Natural killer cell (primary cell): ENCODE measurements at regions not wholly inside any gene's neighbourhood (a gene's known extent, or its start where the extent isn't known, plus 50 kb on each side); places are given as distances from the start of the nearest gene placed in this dataset.

Experiments used
- ATAC-seq, 3 donors: fragments of 150-1000 bp in 2 of 3; fragments of 200-7000 bp in 1 of 3; cut with Tn5 transposase; 1 replicate in 1 of 3; 2 replicates in 2 of 3; pipeline ENCODE4 v1.10.0; 2021; ENCODE audit warnings: mild to moderate bottlenecking in 2 of 3, moderate library complexity in 2 of 3
- DNase-seq, 2 donors: peaks; one replicate each; pipeline versions ENCODE4 v3.0.0 to v3.0.0-alpha.2; 2013 to 2021; ENCODE audit warnings: mixed read lengths in 1 of 2
- H3K27ac ChIP-seq: one replicate; pipeline ENCODE4 v1.5.1; 2013; ENCODE audit warnings: mild to moderate bottlenecking, low read length
- H3K27me3 ChIP-seq: one replicate; pipeline ENCODE4 v1.6.1; 2013; ENCODE audit warnings: low read length; ENCODE audit not compliant: control insufficient read depth, insufficient read depth
- H3K36me3 ChIP-seq: one replicate; pipeline ENCODE4 v1.6.1; 2013; ENCODE audit warnings: low read length; ENCODE audit not compliant: control insufficient read depth, insufficient read depth
- H3K4me1 ChIP-seq: one replicate; pipeline ENCODE4 v1.6.1; 2013; ENCODE audit warnings: low read length; ENCODE audit not compliant: control insufficient read depth, insufficient read depth
- H3K4me3 ChIP-seq: one replicate; pipeline ENCODE4 v1.5.1; 2013; ENCODE audit warnings: low read length
- H3K9me3 ChIP-seq: one replicate; pipeline ENCODE4 v1.6.1; 2013; ENCODE audit warnings: low read length; ENCODE audit not compliant: control insufficient read depth, insufficient read depth
- H3K27ac Mint-ChIP-seq, 2 donors: one replicate each; pipeline ENCODE4 v1.8.0; 2022; ENCODE audit warnings: mild to moderate bottlenecking in 2 of 2, mixed read lengths in 2 of 2, moderate library complexity in 1 of 2
- H3K27me3 Mint-ChIP-seq, 2 donors: one replicate each; pipeline ENCODE4 v1.8.0; 2022; ENCODE audit warnings: low read depth in 2 of 2, mixed read lengths in 2 of 2
- H3K36me3 Mint-ChIP-seq: one replicate; pipeline ENCODE4 v1.8.0; 2022; ENCODE audit warnings: mixed read lengths
- H3K4me1 Mint-ChIP-seq, 2 donors: one replicate each; pipeline ENCODE4 v1.8.0; 2022; ENCODE audit warnings: mixed read lengths in 2 of 2
- H3K4me3 Mint-ChIP-seq: one replicate; pipeline ENCODE4 v1.8.0; 2022; ENCODE audit warnings: mild to moderate bottlenecking, moderate library complexity, mixed read lengths
- H3K9me3 Mint-ChIP-seq, 2 donors: one replicate each; pipeline ENCODE4 v1.8.0; 2022; ENCODE audit warnings: mixed read lengths in 2 of 2
- WGBS: methylation state at CpG from one replicate; pipeline ENCODE4 v1.1.7; 2013; ENCODE audit warnings: missing lambda C conversion rate; ENCODE audit not compliant: insufficient coverage; 5-methylcytosine and 5-hydroxymethylcytosine counted together
- intact Hi-C: fragments of 100-400 bp; cut with micrococcal nuclease; formaldehyde crosslinking; loops from one replicate; pipeline ENCODE4 v1.14.2; 2022
- TF ChIP-seq, protein P1 (sequence below): fragments of 200-600 bp; IDR thresholded peaks from one replicate; pipeline ENCODE4 v1.8.0; 2022; ENCODE audit warnings: antibody characterized with exemption

DNA sequence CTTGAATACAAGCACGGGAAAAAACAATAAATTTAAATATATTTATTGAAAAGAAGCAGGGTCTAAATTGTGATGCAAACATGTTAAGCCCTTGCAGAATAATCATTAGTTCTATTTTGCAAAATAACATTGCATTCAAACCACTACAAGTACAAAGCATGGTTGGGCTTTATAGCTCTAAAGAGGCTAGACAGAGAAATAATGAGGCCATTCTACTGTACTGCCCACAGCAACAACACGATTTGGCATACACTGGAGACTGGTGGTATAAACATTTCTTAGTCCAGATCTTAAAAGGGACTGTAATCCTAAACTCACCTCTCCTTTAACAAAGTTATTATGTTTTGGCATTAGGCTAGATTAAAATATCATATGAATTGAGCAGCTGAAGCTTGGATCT, 204.3 kb upstream of the LRIG1 start:
- ATAC-seq: no peak
- no peak overlapping the region for H3K4me3 Mint-ChIP-seq
- H3K36me3 ChIP-seq: no peaks in the 10 kb centered on the region
- 100% methylated on average over 2 of the region's 2 CpGs for WGBS
- no peaks in the 10 kb centered on the region for H3K4me1 Mint-ChIP-seq
- TF ChIP-seq, protein P1, sequence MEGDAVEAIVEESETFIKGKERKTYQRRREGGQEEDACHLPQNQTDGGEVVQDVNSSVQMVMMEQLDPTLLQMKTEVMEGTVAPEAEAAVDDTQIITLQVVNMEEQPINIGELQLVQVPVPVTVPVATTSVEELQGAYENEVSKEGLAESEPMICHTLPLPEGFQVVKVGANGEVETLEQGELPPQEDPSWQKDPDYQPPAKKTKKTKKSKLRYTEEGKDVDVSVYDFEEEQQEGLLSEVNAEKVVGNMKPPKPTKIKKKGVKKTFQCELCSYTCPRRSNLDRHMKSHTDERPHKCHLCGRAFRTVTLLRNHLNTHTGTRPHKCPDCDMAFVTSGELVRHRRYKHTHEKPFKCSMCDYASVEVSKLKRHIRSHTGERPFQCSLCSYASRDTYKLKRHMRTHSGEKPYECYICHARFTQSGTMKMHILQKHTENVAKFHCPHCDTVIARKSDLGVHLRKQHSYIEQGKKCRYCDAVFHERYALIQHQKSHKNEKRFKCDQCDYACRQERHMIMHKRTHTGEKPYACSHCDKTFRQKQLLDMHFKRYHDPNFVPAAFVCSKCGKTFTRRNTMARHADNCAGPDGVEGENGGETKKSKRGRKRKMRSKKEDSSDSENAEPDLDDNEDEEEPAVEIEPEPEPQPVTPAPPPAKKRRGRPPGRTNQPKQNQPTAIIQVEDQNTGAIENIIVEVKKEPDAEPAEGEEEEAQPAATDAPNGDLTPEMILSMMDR: no peak
- peaks cover 6 to 9% of the 10 kb centered on the region in 2 donors for H3K27me3 Mint-ChIP-seq
- H3K27ac Mint-ChIP-seq: no peak overlapping the region
- no peak for DNase-seq
- no peak overlapping the region for H3K4me3 ChIP-seq
- H3K4me1 ChIP-seq: no peaks in the 10 kb centered on the region
- H3K9me3 Mint-ChIP-seq: no peaks in the 10 kb centered on the region
- H3K36me3 Mint-ChIP-seq: no peaks in the 10 kb centered on the region
- no peaks in the 10 kb centered on the region for H3K27me3 ChIP-seq
- intact Hi-C loops: no loop called here
- H3K27ac ChIP-seq: no peak overlapping the region
- no peaks in the 10 kb centered on the region for H3K9me3 ChIP-seq

DNA sequence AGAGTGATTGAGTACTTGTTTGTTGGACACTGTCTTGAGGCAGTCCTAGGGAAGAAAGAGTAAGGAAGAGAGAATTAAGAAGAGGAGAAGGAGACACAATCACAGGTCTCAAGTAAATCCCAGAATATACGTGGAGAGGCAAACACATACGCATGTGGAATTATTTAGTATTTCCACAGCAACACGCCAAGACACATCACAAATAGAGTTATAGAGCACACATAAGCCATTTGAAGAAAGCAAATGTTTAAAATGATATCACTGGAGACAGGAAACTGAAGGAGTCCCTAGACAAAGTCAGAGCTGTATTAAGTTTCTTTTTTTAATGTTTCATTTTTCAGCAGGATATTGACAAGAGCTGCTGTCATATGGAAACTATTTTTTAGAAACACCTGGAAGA, 206.1 kb upstream of the LRIG1 start:
- Mint-ChIP-seq H3K36me3 (no peaks in the 10 kb centered on the region), H3K4me3 (no peak overlapping the region), H3K4me1 (no peaks in the 10 kb centered on the region), H3K9me3 (no peaks in the 10 kb centered on the region), H3K27ac (no peak overlapping the region), H3K27me3 (peaks cover 4 to 9% of the 10 kb centered on the region in 2 donors)
- no peak for ATAC-seq
- no peaks in the 10 kb centered on the region for H3K27me3 ChIP-seq
- H3K4me1 ChIP-seq: no peaks in the 10 kb centered on the region
- WGBS: 94% methylated on average over 3 of the region's 3 CpGs
- H3K4me3 ChIP-seq: no peak overlapping the region
- TF ChIP-seq, protein P1: no peak
- no peaks in the 10 kb centered on the region for H3K36me3 ChIP-seq
- intact Hi-C loops: no loop called here
- DNase-seq: no peak
- no peaks in the 10 kb centered on the region for H3K9me3 ChIP-seq
- no peak overlapping the region for H3K27ac ChIP-seq

DNA sequence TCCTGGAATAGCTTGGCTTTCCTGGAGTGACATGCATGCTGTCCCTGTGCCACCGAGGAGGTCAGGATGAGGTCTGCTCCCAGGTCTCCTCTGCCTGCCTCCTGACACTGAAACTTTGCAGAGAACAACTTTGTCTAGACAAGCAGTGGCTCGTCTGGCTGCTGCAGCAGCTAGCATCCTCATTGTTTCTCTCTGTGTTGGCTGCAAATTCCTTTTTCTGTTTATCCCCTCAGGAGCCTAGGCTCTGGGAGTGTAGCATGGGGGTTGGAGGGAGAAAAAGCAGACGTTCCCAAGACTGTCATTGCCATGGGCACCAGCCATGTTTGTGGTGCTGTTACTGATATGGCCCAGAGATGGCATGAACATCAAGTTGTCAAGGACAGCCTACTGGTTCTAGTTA, 208.7 kb upstream of the LRIG1 start:
- no peaks in the 10 kb centered on the region for H3K9me3 Mint-ChIP-seq
- Histone ChIP-seq H3K36me3 (no peaks in the 10 kb centered on the region), H3K4me3 (no peak overlapping the region), H3K27me3 (no peaks in the 10 kb centered on the region), H3K4me1 (no peaks in the 10 kb centered on the region), H3K27ac (no peak overlapping the region), H3K9me3 (no peaks in the 10 kb centered on the region)
- no peaks in the 10 kb centered on the region for H3K4me1 Mint-ChIP-seq
- no peak overlapping the region for H3K4me3 Mint-ChIP-seq
- WGBS: 64% methylated on average over 3 of the region's 3 CpGs
- no peaks in the 10 kb centered on the region for H3K36me3 Mint-ChIP-seq
- TF ChIP-seq, protein P1: no peak
- intact Hi-C loops: no loop called here
- H3K27ac Mint-ChIP-seq: no peak overlapping the region
- no peak for ATAC-seq
- DNase-seq: no peak
- peaks cover 4 to 9% of the 10 kb centered on the region in 2 donors for H3K27me3 Mint-ChIP-seq

DNA sequence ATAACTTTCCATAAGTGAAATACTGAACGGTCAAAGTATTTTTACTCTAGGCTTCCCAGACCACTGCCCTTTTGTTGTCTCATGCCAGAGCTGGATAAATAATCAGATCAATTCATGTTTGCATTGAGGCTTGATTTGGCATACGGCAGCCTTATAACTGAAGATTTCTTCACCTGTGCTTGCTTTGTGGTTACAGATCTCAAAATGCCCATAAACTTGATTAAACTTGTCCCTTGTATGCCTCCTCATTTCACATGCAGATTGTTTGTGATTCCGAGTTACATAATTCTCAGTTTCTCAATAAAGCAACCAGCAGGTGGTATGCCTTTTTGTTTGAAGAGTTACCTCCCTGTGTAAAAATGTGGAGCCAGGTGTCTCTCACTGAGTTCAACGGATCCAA, 211.4 kb upstream of the LRIG1 start:
- Histone ChIP-seq H3K27me3 (no peaks in the 10 kb centered on the region), H3K27ac (no peak overlapping the region)
- ATAC-seq: no peak

More for the DNA sequence above, 211.4 kb upstream of the LRIG1 start:
- no peaks in the 10 kb centered on the region for H3K36me3 Mint-ChIP-seq
- TF ChIP-seq, protein P1: no peak
- WGBS: 85% methylated on average over 3 of the region's 4 CpGs
- intact Hi-C loops: no loop called here
- Histone ChIP-seq H3K36me3 (no peaks in the 10 kb centered on the region), H3K4me3 (no peak overlapping the region), H3K9me3 (no peaks in the 10 kb centered on the region), H3K4me1 (no peaks in the 10 kb centered on the region)
- H3K4me1 Mint-ChIP-seq: no peaks in the 10 kb centered on the region
- H3K27me3 Mint-ChIP-seq: peaks cover 0 to 6% of the 10 kb centered on the region in 2 donors
- no peak for DNase-seq
- no peaks in the 10 kb centered on the region for H3K9me3 Mint-ChIP-seq
- H3K4me3 Mint-ChIP-seq: no peak overlapping the region
- H3K27ac Mint-ChIP-seq: no peak overlapping the region
